ENCODE measurements at regions not wholly inside any gene's neighbourhood (a gene's known extent, or its start where the extent isn't known, plus 50 kb on each side); places are given as distances from the start of the nearest gene placed in this dataset.
"Not testable (repeated sequence)": the region's sequence is repeated elsewhere in the genome, so short reads cannot be mapped to it uniquely, and the experiment has no call there.

GRCh38 chr14:105675905-105676670, 149.7 kb downstream of the TMEM121 start:
- H3K4me3 Mint-ChIP-seq; H3K4me1 Mint-ChIP-seq; DNase-seq; H3K27me3 Mint-ChIP-seq (ENCODE audit: low read depth, poor library complexity); H3K36me3 Mint-ChIP-seq (ENCODE audit: low read depth); H3K27ac Mint-ChIP-seq: not testable (repeated sequence)
- peaks cover 50% of the 10 kb centered on the region for H3K9me3 Mint-ChIP-seq

GRCh38 chr14:105678057-105678456, 151.7 kb downstream of the TMEM121 start:
- H3K4me1 Mint-ChIP-seq; H3K36me3 Mint-ChIP-seq (ENCODE audit: low read depth); H3K27ac Mint-ChIP-seq; DNase-seq; H3K4me3 Mint-ChIP-seq; H3K27me3 Mint-ChIP-seq (ENCODE audit: low read depth, poor library complexity): not testable (repeated sequence)
- peaks cover 54% of the 10 kb centered on the region for H3K9me3 Mint-ChIP-seq

- H3K36me3 Mint-ChIP-seq (ENCODE audit: low read depth); H3K27me3 Mint-ChIP-seq (ENCODE audit: low read depth, poor library complexity); H3K27ac Mint-ChIP-seq; H3K4me3 Mint-ChIP-seq; H3K4me1 Mint-ChIP-seq; DNase-seq: not testable (repeated sequence)
- H3K9me3 Mint-ChIP-seq, result peaks cover 52% of the 10 kb centered on the region
These were observed 152.9 kb downstream of the TMEM121 start for GRCh38 chr14:105678996-105679958.

- H3K36me3 Mint-ChIP-seq (ENCODE audit: low read depth); H3K4me1 Mint-ChIP-seq; H3K27me3 Mint-ChIP-seq (ENCODE audit: low read depth, poor library complexity); H3K27ac Mint-ChIP-seq; DNase-seq; H3K4me3 Mint-ChIP-seq: not testable (repeated sequence)
- H3K9me3 Mint-ChIP-seq, result peaks cover 51% of the 10 kb centered on the region
These were observed 153.8 kb downstream of the TMEM121 start for GRCh38 chr14:105679959-105680735.

GRCh38 chr14:105680736-105681098, 154.3 kb downstream of the TMEM121 start:
- H3K27ac Mint-ChIP-seq; H3K4me1 Mint-ChIP-seq; DNase-seq; H3K27me3 Mint-ChIP-seq (ENCODE audit: low read depth, poor library complexity); H3K36me3 Mint-ChIP-seq (ENCODE audit: low read depth); H3K4me3 Mint-ChIP-seq: not testable (repeated sequence)
- H3K9me3 Mint-ChIP-seq, result peaks cover 50% of the 10 kb centered on the region

GRCh38 chr14:105681606-105682185, 155.3 kb downstream of the TMEM121 start:
- not testable (repeated sequence) for DNase-seq; H3K27me3 Mint-ChIP-seq (ENCODE audit: low read depth, poor library complexity); H3K4me3 Mint-ChIP-seq; H3K36me3 Mint-ChIP-seq (ENCODE audit: low read depth); H3K27ac Mint-ChIP-seq; H3K4me1 Mint-ChIP-seq
- peaks cover 41% of the 10 kb centered on the region for H3K9me3 Mint-ChIP-seq

GRCh38 chr14:105682442-105682841, 156.1 kb downstream of the TMEM121 start:
- H3K4me1 Mint-ChIP-seq; H3K36me3 Mint-ChIP-seq (ENCODE audit: low read depth); DNase-seq; H3K27me3 Mint-ChIP-seq (ENCODE audit: low read depth, poor library complexity); H3K27ac Mint-ChIP-seq; H3K4me3 Mint-ChIP-seq: not testable (repeated sequence)
- peaks cover 41% of the 10 kb centered on the region for H3K9me3 Mint-ChIP-seq

- Mint-ChIP-seq H3K9me3 (peaks cover 45% of the 10 kb centered on the region), H3K4me1 (no peaks in the 10 kb centered on the region), H3K36me3 (ENCODE audit: low read depth) (peaks cover 12% of the 10 kb centered on the region), H3K27me3 (ENCODE audit: low read depth, poor library complexity) (no peaks in the 10 kb centered on the region), H3K27ac (no peak overlapping the region), H3K4me3 (no peak overlapping the region)
- no peak for DNase-seq
- no peak for TF ChIP-seq CTCF (IDR thresholded peaks at IDR 0.05)
These were observed 156.7 kb downstream of the TMEM121 start for GRCh38 chr14:105682956-105683570.

- H3K27ac Mint-ChIP-seq; DNase-seq; H3K4me1 Mint-ChIP-seq; H3K27me3 Mint-ChIP-seq (ENCODE audit: low read depth, poor library complexity); H3K4me3 Mint-ChIP-seq: not testable (repeated sequence)
- Mint-ChIP-seq H3K36me3 (ENCODE audit: low read depth) (peaks cover 12% of the 10 kb centered on the region), H3K9me3 (peaks cover 47% of the 10 kb centered on the region)
These were observed 157.7 kb downstream of the TMEM121 start for GRCh38 chr14:105684056-105684455.

- H3K27ac Mint-ChIP-seq, DNase-seq: not testable (repeated sequence)
- peaks cover 50% of the 10 kb centered on the region for H3K9me3 Mint-ChIP-seq
These were observed 158.2 kb downstream of the TMEM121 start for GRCh38 chr14:105684597-105684996.

More at GRCh38 chr14:105684597-105684996, 158.2 kb downstream of the TMEM121 start:
- peaks cover 12% of the 10 kb centered on the region for H3K36me3 Mint-ChIP-seq (ENCODE audit: low read depth)
- not testable (repeated sequence) for H3K27me3 Mint-ChIP-seq (ENCODE audit: low read depth, poor library complexity); H3K4me1 Mint-ChIP-seq; H3K4me3 Mint-ChIP-seq
